AG10803 (cell line): ENCODE measurements at regions not wholly inside any gene's neighbourhood (a gene's known extent, or its start where the extent isn't known, plus 50 kb on each side); places are given as distances from the start of the nearest gene placed in this dataset.

Experiments
- DNase-seq: peaks from one replicate; pipeline ENCODE4 v3.0.0; 2010; ENCODE audit warnings: low read depth
- H3K4me3 ChIP-seq: 2 replicates; pipeline ENCODE4 v1.5.1; 2011; ENCODE audit warnings: mild to moderate bottlenecking, low read length, control low read depth
- TF ChIP-seq, protein P1 (sequence below): conservative IDR thresholded peaks from 2 replicates; pipeline ENCODE4 v1.5.1; 2011; ENCODE audit warnings: mild to moderate bottlenecking, low read length, control low read depth, inconsistent platforms

DNA sequence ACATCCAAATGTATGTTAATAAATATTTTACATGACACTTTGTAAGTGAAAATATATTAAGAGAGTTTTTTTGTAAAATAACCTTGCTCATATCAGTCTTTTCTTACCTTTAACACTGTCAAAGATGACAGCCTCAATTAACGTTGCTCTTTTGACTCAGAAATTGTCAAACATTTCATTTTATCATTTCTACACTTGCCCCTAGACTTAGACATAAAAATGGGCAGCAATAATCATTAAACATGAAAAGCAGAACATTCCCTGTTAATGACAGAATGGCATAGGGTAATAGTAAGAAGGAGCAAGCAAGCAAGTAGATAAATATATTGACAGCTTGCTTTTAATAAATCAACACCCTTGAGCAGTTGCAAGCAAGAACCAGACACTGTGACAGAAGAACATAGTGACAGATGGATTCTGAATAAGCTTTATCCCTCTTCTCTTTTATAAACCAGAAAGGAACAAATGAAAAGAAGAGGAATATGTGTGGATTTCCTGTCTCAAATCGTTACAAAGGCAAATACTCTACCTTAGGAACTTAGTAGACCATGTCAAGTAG, 796.0 kb upstream of the CHD1 start:
- DNase-seq, result no peak
- H3K4me3 ChIP-seq, result no peak overlapping the region
- TF ChIP-seq, protein P1, sequence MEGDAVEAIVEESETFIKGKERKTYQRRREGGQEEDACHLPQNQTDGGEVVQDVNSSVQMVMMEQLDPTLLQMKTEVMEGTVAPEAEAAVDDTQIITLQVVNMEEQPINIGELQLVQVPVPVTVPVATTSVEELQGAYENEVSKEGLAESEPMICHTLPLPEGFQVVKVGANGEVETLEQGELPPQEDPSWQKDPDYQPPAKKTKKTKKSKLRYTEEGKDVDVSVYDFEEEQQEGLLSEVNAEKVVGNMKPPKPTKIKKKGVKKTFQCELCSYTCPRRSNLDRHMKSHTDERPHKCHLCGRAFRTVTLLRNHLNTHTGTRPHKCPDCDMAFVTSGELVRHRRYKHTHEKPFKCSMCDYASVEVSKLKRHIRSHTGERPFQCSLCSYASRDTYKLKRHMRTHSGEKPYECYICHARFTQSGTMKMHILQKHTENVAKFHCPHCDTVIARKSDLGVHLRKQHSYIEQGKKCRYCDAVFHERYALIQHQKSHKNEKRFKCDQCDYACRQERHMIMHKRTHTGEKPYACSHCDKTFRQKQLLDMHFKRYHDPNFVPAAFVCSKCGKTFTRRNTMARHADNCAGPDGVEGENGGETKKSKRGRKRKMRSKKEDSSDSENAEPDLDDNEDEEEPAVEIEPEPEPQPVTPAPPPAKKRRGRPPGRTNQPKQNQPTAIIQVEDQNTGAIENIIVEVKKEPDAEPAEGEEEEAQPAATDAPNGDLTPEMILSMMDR, result no peak

DNA sequence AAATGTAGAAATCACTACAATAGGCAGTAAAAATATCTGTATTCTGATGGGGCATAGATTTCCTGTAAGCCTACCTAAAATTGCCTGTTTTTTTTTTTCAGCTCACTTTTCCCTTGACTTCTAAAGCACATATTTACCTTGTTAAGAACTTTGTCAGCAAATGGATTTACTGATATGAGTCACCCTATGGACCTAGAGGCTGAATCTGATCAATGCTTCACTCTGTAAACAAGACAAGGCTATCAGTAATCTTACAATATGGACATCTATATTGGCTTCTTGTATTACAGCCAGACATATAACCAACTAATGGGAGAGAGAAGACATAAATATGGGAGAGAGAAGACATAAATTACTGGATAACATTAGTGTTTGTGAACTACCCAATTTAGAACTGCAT, 792.7 kb upstream of the CHD1 start:
- no peak overlapping the region for H3K4me3 ChIP-seq
- no peak for DNase-seq
- TF ChIP-seq, protein P1, result no peak

DNA sequence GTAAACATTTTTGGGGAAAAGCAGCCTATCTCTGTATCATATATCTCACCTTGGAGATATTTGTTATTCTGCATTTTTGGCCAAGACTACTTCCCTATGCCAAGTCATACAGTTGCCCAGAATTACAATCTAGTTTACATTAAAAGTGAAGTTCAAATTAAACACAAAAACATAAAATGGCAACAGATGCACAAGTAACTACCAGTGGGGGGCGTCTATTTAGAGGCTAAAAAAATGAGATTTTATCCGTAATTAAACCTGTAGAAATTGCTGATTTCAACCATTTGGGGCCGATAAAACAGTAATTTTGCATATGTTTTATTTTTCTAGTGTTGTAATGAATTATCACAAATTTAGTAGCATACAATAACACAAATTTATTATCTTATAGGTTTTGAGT, 787.1 kb upstream of the CHD1 start:
- H3K4me3 ChIP-seq, result no peak overlapping the region
- no peak for DNase-seq
- TF ChIP-seq, protein P1, result no peak

DNA sequence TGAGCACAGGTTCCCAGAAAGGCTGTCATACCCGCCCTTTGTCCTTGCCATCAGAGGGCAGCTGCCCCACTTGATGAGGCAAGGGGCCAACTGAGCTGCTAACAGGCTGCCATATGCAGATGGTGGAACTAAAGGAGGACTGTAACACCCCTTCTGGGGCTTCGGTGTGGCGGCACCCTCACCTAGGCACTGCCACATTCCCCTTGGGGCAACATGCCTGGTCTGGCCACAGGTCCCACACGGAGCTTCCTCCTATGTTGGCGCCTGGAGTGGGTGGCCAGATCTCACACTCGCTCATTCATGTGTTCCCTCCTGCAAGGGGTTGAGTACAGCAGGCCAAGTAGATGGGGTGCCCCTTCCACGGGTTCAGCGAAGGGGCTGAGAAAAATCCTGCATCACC, 777.4 kb upstream of the CHD1 start:
- no peak for DNase-seq
- TF ChIP-seq, protein P1, result no peak
- H3K4me3 ChIP-seq, result no peak overlapping the region

DNA sequence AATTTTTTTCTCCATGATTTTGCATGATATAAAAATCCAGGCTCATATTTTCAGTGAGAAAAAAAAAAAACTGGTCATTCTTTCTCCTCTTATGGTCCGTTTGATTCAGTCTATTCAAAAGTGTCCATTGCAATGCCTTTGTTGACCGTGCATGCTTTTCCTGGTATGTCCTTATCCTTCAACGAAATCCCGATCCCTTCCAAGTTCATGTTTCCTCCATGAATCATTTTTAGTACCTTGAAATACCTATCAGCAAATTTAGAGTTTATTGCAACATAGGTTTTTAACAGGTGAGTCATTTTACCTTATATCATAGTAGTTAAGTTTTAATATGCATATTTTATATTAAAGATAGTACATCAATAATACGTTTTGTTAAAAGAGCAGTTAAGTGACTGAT, 773.8 kb upstream of the CHD1 start:
- no peak overlapping the region for H3K4me3 ChIP-seq
- DNase-seq, result no peak
- TF ChIP-seq, protein P1, result no peak

DNA sequence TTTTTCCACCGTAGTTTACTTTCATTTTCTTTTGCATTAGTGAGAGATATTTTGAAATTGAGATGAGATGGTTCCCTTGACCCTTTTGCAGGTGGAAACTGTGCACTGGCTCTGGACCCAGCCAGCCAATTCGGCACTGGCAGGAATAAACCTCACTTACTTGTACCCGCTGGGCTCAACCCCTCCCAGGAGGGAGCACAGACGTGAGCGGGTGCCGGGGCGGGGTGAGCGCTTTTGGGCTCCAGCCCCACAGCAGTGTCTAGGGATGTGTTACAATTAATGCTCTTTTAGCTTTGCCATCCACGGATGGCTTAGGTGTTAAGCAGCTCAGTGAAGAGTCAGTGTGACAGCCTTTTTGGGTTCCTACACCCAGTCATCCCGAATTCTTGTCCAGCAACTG, 766.1 kb upstream of the CHD1 start:
- no peak for DNase-seq
- no peak overlapping the region for H3K4me3 ChIP-seq
- TF ChIP-seq, protein P1, result no peak

DNA sequence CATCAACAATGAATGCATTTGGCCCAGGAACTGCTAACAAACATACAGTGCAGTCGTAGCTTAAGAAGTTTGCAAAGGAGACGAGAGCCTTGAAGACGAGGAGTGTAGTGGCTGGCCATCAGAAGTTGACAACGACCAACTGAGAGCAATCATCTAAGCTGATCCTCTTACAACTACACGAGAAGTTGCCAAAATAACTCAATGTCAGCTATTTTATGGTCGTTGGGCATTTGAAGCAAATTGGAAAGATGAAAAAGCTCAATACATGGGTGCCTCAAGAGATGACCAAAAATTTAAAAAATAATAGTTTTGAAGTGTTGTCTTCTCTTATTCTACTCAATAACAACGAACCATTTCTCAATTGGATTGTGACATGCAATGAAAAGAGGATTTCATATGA, 757.7 kb upstream of the CHD1 start:
- TF ChIP-seq, protein P1, result no peak
- DNase-seq, result no peak
- no peak overlapping the region for H3K4me3 ChIP-seq
